HepG2 (cell line): ENCODE measurements at regions not wholly inside any gene's neighbourhood (a gene's known extent, or its start where the extent isn't known, plus 50 kb on each side); places are given as distances from the start of the nearest gene placed in this dataset.

ENCODE experiments used
- ATAC-seq: fragments of 200-7000 bp; cut with Tn5 transposase; 3 replicates; pipeline ENCODE4 v1.9.1; 2020; ENCODE audit warnings: mild to moderate bottlenecking, moderate library complexity
- BruUV-seq: library from RNA; stranded (reverse); fragments of 400-500 nt; replicated peaks from 2 replicates; lab custom pipeline; 2021; lab: Mats Ljungman, UMichigan
- CTCF ChIA-PET: fragments of 300-600 bp; formaldehyde crosslinking; extraction: SDS; loops from one replicate; lab custom pipeline; 2021; ENCODE audit warnings: low total read pairs, inconsistent platforms, low intra/inter-chr PET ratio; lab: Yijun Ruan, JAX
- POLR2A ChIA-PET: fragments of 350-600 bp; sonication (Branson Sonifier 250); formaldehyde crosslinking; loops from one replicate; lab custom pipeline; 2020; ENCODE audit warnings: antibody characterized with exemption, inconsistent platforms; lab: Yijun Ruan, JAX
- DNase-seq: peaks from one replicate; pipeline ENCODE4 v3.0.0-alpha.2; 2015; ENCODE audit warnings: low spot score
- FAIRE-seq: peaks from 3 replicates; lab custom pipeline; 2011; peaks lifted over from hg19 to GRCh38; lab: Jason Lieb, UNC
- H2AFZ ChIP-seq: one replicate; pipeline ENCODE4 v1.6.1; 2011; ENCODE audit warnings: low read length, inconsistent platforms
- H3K27ac ChIP-seq: fragments of 300-600 bp; 3 replicates; pipeline ENCODE4 v1.8.0; 2011; ENCODE audit warnings: mixed run types, mild to moderate bottlenecking, mixed read lengths, low read length, inconsistent platforms; ENCODE audit not compliant: insufficient read depth; ENCODE audit errors: extremely low read length
- H3K27me3 ChIP-seq, 2 experiments: fragments of 200-600 bp in 1 of 2; 2 replicates in 1 of 2; 3 replicates in 1 of 2; pipeline versions ENCODE4 v1.6.0 to v1.8.0; 2011; ENCODE audit warnings: low read length in 2 of 2, mild to moderate bottlenecking in 2 of 2, moderate library complexity in 2 of 2, inconsistent platforms in 1 of 2; ENCODE audit not compliant: insufficient read depth in 2 of 2, control insufficient read depth in 1 of 2
- H3K36me3 ChIP-seq, 2 experiments: fragments of 200-600 bp in 1 of 2; replicated peaks in 1 of 2; 2 replicates in 1 of 2; 3 replicates in 1 of 2; pipeline versions ENCODE4 v1.5.1 to v1.8.0; 2011; ENCODE audit warnings: low read length in 2 of 2, inconsistent platforms in 1 of 2; ENCODE audit not compliant: insufficient read depth in 2 of 2, control insufficient read depth in 1 of 2
- H3K4me1 ChIP-seq: 2 replicates; pipeline ENCODE4 v1.5.1; 2012; ENCODE audit warnings: low read length, inconsistent platforms; ENCODE audit not compliant: insufficient read depth
- H3K4me2 ChIP-seq: 2 replicates; pipeline ENCODE4 v1.6.0; 2011; ENCODE audit warnings: low read depth, low read length, inconsistent platforms
- H3K4me3 ChIP-seq, 3 experiments: fragments of 200-600 bp in 1 of 3; sonication (generic), shearing (Covaris generic) in 1 of 3; replicated peaks in 1 of 3; 2 replicates each; pipeline ENCODE4 v1.5.1; 2011 to 2016; ENCODE audit warnings: low read length in 3 of 3, inconsistent platforms in 2 of 3, low read depth in 2 of 3, mild to moderate bottlenecking in 2 of 3, control low read depth in 1 of 3, mixed read lengths in 1 of 3; ENCODE audit not compliant: insufficient read depth in 1 of 3
- H3K79me2 ChIP-seq: one replicate; pipeline ENCODE4 v1.6.1; 2011; ENCODE audit warnings: low read length, inconsistent platforms; ENCODE audit not compliant: insufficient read depth
- H3K9ac ChIP-seq: 2 replicates; pipeline ENCODE4 v1.6.0; 2011; ENCODE audit warnings: mild to moderate bottlenecking, low read depth, low read length, inconsistent platforms; ENCODE audit not compliant: insufficient read depth
- H3K9me3 ChIP-seq: 2 replicates; pipeline ENCODE4 v1.5.1; 2012; ENCODE audit warnings: mild to moderate bottlenecking, low read length
- H4K20me1 ChIP-seq: 2 replicates; pipeline ENCODE4 v1.6.0; 2011; ENCODE audit warnings: inconsistent platforms, mild to moderate bottlenecking, low read length, moderate library complexity; ENCODE audit not compliant: insufficient read depth
- ATRX ChIP-seq: sonication (generic); formaldehyde crosslinking; IDR thresholded peaks from 2 replicates; pipeline ENCODE4 v1.4.0; 2020; ENCODE audit warnings: missing genetic modification reagents, borderline replicate concordance
- CC2D1A ChIP-seq: sonication (generic); formaldehyde crosslinking; IDR thresholded peaks from 2 replicates; pipeline ENCODE4 v1.8.1; 2023; ENCODE audit warnings: mild to moderate bottlenecking, missing genetic modification reagents
- GATA4 ChIP-seq: sonication (generic); IDR thresholded peaks from 2 replicates; pipeline ENCODE4 v1.6.1; 2016; ENCODE audit warnings: antibody characterized with exemption, low read depth, borderline replicate concordance
- KLF16 ChIP-seq, 2 experiments: sonication (generic) in 1 of 2; formaldehyde crosslinking in 1 of 2; IDR thresholded peaks; 2 replicates each; pipeline versions ENCODE4 v1.6.1 to v1.8.0; 2016 to 2023; ENCODE audit warnings: missing genetic modification reagents in 2 of 2, missing compliant biosample characterization in 1 of 2
- NR1H2 ChIP-seq: sonication (generic); formaldehyde crosslinking; IDR thresholded peaks from 2 replicates; pipeline ENCODE4 v1.8.1; 2022; ENCODE audit warnings: low read depth, missing genetic modification reagents, borderline replicate concordance
- THYN1 ChIP-seq: sonication (generic); formaldehyde crosslinking; IDR thresholded peaks from 2 replicates; pipeline ENCODE4 v1.8.1; 2023; ENCODE audit warnings: low read depth, mild to moderate bottlenecking, moderate library complexity, missing genetic modification reagents, borderline replicate concordance
- WIZ ChIP-seq: sonication (generic); formaldehyde crosslinking; IDR thresholded peaks from 2 replicates; pipeline ENCODE4 v1.5.1; 2020; ENCODE audit warnings: mild to moderate bottlenecking, missing genetic modification reagents
- ZFP37 ChIP-seq: sonication (generic); formaldehyde crosslinking; IDR thresholded peaks from 2 replicates; pipeline ENCODE4 v1.4.0; 2020; ENCODE audit warnings: missing genetic modification reagents, borderline replicate concordance
- ZNF138 ChIP-seq: sonication (generic); formaldehyde crosslinking; IDR thresholded peaks from 2 replicates; pipeline ENCODE4 v1.5.0; 2020; ENCODE audit warnings: mild to moderate bottlenecking, low read depth, missing genetic modification reagents
- ZNF17 ChIP-seq: sonication (generic); formaldehyde crosslinking; IDR thresholded peaks from 2 replicates; pipeline ENCODE4 v1.5.0; 2020; ENCODE audit warnings: mild to moderate bottlenecking, missing genetic modification reagents
- ZNF24 ChIP-seq: fragments of 450-650 bp; IDR thresholded peaks from 2 replicates; pipeline ENCODE4 v1.6.1; 2017; ENCODE audit warnings: antibody characterized with exemption, mild to moderate bottlenecking
- ZNF468 ChIP-seq: sonication (generic); formaldehyde crosslinking; IDR thresholded peaks from 2 replicates; pipeline ENCODE4 v1.8.0; 2022; ENCODE audit warnings: mild to moderate bottlenecking, moderate library complexity, missing genetic modification reagents
- ZNF614 ChIP-seq: IDR thresholded peaks from 2 replicates; pipeline ENCODE4 v1.6.1; 2018; ENCODE audit warnings: missing biosample characterization, missing genetic modification reagents, inconsistent platforms, borderline replicate concordance
- ZNF672 ChIP-seq: sonication (generic); formaldehyde crosslinking; IDR thresholded peaks from 2 replicates; pipeline ENCODE4 v1.8.1; 2022; ENCODE audit warnings: missing genetic modification reagents
- WGBS: methylation state at CpG from one replicate; pipeline ENCODE4 v1.1.6; 2017; ENCODE audit warnings: low lambda C conversion rate; 5-methylcytosine and 5-hydroxymethylcytosine counted together
- in situ Hi-C: cut with HindIII; loops from 2 replicates; pipeline ENCODE4 v1.10.0; 2017; ENCODE audit warnings: low pct_unique_long_range_greater_than_20kb; ENCODE audit not compliant: extremely low pct_ligation_motif_present
- intact Hi-C: fragments of 100-400 bp; cut with micrococcal nuclease; formaldehyde crosslinking; loops from one replicate; pipeline ENCODE4 v1.10.0; 2022; ENCODE audit not compliant: unreplicated experiment
- TF ChIP-seq, protein P1 (sequence below): sonication (generic); IDR thresholded peaks from 2 replicates; pipeline ENCODE4 v1.6.1; 2016; ENCODE audit warnings: low read depth, borderline replicate concordance
- TF ChIP-seq, protein P2 (sequence below): sonication (generic); formaldehyde crosslinking; IDR thresholded peaks from 2 replicates; pipeline ENCODE4 v1.4.0; 2020; ENCODE audit warnings: missing genetic modification reagents
- TF ChIP-seq, protein P3 (sequence below): sonication (generic); formaldehyde crosslinking; conservative IDR thresholded peaks from 2 replicates; pipeline ENCODE4 v1.4.0; 2020; ENCODE audit warnings: missing genetic modification reagents

DNA sequence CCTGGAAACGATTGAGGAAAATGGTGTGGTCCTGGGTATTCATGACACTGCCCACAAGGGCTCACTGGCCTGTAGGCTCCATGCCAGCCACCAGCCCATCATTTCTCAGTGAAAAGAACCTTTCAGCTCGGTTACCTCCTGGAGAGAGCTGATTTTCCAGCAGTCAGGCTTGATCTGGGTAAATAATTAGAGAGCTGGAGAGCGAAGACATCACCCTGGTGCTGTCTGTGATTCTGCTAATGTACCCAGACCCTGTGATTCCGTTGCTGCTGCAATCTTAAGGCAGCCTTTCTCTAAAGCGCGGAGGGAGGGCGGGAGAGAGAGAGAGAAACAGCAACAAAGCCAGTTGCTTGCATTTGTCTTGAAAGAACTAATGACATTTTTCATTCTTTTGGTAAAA, 221.9 kb upstream of the TOPAZ1 start:
- Histone ChIP-seq H3K4me2 (no peak overlapping the region), H3K27ac (no peak overlapping the region), H2AFZ (no peak overlapping the region), H3K27me3 (peaks cover 1 to 39% of the 10 kb centered on the region in 2 experiments; a peak in 4 of 5 replicates), H3K4me3 (no peak overlapping the region), H3K4me1 (no peaks in the 10 kb centered on the region), H3K9me3 (no peaks in the 10 kb centered on the region), H3K9ac (no peak overlapping the region), H4K20me1 (no peaks in the 10 kb centered on the region), H3K36me3 (no peaks in the 10 kb centered on the region), H3K79me2 (no peaks in the 10 kb centered on the region)
- no TSS peak for BruUV-seq
- FAIRE-seq (no peak), ATAC-seq (no peak), DNase-seq (no peak)
- intact Hi-C loops = no loop called here
- WGBS = 27% methylated on average over 7 of the region's 7 CpGs
- in situ Hi-C loops = no loop called here
- TF ChIP-seq ZNF24 (no peak), KLF16 (CRISPR knock-in tag; IDR thresholded peaks at IDR 0.05) (no peak), ZNF614 (CRISPR knock-in tag) (no peak), THYN1 (CRISPR knock-in tag) (no peak), ZFP37 (CRISPR knock-in tag) (no peak), GATA4 (no peak)
- TF ChIP-seq, protein P1, sequence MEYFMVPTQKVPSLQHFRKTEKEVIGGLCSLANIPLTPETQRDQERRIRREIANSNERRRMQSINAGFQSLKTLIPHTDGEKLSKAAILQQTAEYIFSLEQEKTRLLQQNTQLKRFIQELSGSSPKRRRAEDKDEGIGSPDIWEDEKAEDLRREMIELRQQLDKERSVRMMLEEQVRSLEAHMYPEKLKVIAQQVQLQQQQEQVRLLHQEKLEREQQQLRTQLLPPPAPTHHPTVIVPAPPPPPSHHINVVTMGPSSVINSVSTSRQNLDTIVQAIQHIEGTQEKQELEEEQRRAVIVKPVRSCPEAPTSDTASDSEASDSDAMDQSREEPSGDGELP = no peak
- ChIA-PET CTCF (no interaction called here), POLR2A (no interaction called here)

DNA sequence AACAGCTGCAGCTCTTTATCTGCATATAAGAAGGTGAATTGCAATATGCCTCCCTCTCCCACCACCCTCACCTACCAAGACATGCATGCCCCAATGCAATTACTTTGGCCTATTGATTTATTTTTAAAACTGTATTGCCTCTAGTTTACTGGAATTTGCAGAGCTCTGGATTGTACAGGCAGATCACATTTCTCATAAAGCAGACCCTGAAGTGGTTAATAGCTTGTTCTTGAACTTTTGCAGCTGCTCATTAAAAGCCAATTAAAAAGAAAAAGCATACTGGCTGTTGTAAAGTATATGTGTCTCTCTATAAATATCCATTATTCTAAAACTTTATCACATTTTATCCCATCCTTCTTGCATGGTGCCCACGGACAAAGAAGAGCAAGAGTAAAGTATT, 221.5 kb upstream of the TOPAZ1 start:
- H3K36me3 ChIP-seq = no peaks in the 10 kb centered on the region
- H3K27ac ChIP-seq = no peak overlapping the region
- in situ Hi-C loops (no loop called here), intact Hi-C loops (no loop called here)
- CTCF ChIA-PET = no interaction called here
- no peaks in the 10 kb centered on the region for H3K79me2 ChIP-seq
- ATAC-seq = no peak
- no peaks in the 10 kb centered on the region for H3K4me1 ChIP-seq
- POLR2A ChIA-PET = no interaction called here
- H3K4me3 ChIP-seq = no peak overlapping the region
- no peak overlapping the region for H3K4me2 ChIP-seq
- DNase-seq = no peak
- WGBS = 0% methylated on average over 1 of the region's 1 CpG
- BruUV-seq = no TSS peak
- no peak overlapping the region for H3K9ac ChIP-seq
- FAIRE-seq = no peak
- H3K27me3 ChIP-seq = peaks cover 1 to 42% of the 10 kb centered on the region in 2 experiments; a peak in 4 of 5 replicates
- no peak overlapping the region for H2AFZ ChIP-seq
- H4K20me1 ChIP-seq = no peaks in the 10 kb centered on the region
- H3K9me3 ChIP-seq = no peaks in the 10 kb centered on the region
- no peak for TF ChIP-seq ZNF672 (CRISPR knock-in tag)
- no peak for TF ChIP-seq ATRX (CRISPR knock-in tag)
- no peak for TF ChIP-seq THYN1 (CRISPR knock-in tag)
- TF ChIP-seq, protein P2, sequence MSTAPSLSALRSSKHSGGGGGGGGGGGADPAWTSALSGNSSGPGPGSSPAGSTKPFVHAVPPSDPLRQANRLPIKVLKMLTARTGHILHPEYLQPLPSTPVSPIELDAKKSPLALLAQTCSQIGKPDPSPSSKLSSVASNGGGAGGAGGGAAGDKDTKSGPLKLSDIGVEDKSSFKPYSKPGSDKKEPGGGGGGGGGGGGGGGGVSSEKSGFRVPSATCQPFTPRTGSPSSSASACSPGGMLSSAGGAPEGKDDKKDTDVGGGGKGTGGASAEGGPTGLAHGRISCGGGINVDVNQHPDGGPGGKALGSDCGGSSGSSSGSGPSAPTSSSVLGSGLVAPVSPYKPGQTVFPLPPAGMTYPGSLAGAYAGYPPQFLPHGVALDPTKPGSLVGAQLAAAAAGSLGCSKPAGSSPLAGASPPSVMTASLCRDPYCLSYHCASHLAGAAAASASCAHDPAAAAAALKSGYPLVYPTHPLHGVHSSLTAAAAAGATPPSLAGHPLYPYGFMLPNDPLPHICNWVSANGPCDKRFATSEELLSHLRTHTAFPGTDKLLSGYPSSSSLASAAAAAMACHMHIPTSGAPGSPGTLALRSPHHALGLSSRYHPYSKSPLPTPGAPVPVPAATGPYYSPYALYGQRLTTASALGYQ (CRISPR knock-in tag) = no peak
- no peak for TF ChIP-seq WIZ
- TF ChIP-seq CC2D1A = no peak
- no peak for TF ChIP-seq NR1H2 (CRISPR knock-in tag)
- TF ChIP-seq ZNF17 (CRISPR knock-in tag) = no peak
- no peak for TF ChIP-seq ZNF138 (CRISPR knock-in tag)
- TF ChIP-seq, protein P3, sequence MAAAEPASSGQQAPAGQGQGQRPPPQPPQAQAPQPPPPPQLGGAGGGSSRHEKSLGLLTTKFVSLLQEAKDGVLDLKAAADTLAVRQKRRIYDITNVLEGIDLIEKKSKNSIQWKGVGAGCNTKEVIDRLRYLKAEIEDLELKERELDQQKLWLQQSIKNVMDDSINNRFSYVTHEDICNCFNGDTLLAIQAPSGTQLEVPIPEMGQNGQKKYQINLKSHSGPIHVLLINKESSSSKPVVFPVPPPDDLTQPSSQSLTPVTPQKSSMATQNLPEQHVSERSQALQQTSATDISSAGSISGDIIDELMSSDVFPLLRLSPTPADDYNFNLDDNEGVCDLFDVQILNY (CRISPR knock-in tag) = no peak
- no peak for TF ChIP-seq ZNF468
